GM13976 (cell line): ENCODE measurements at regions not wholly inside any gene's neighbourhood (a gene's known extent, or its start where the extent isn't known, plus 50 kb on each side); places are given as distances from the start of the nearest gene placed in this dataset.

Experiments
- DNase-seq: peaks from one replicate; pipeline ENCODE4 v3.0.0; 2012; ENCODE audit warnings: low spot score
- in situ Hi-C: fragments of 300-500 bp; cut with MboI; formaldehyde crosslinking; loops from one replicate; pipeline ENCODE4 v1.12.0; 2022; ENCODE audit warnings: low sequenced_read_pairs, mixed read lengths, inconsistent platforms; ENCODE audit not compliant: unreplicated experiment
- TF ChIP-seq, protein P1 (sequence below): IDR thresholded peaks from 2 replicates; pipeline ENCODE4 v1.5.1; 2012; ENCODE audit warnings: borderline replicate concordance, mild to moderate bottlenecking; ENCODE audit not compliant: insufficient read depth; ENCODE audit errors: extremely low read depth, missing control alignments, control extremely low read depth

DNA sequence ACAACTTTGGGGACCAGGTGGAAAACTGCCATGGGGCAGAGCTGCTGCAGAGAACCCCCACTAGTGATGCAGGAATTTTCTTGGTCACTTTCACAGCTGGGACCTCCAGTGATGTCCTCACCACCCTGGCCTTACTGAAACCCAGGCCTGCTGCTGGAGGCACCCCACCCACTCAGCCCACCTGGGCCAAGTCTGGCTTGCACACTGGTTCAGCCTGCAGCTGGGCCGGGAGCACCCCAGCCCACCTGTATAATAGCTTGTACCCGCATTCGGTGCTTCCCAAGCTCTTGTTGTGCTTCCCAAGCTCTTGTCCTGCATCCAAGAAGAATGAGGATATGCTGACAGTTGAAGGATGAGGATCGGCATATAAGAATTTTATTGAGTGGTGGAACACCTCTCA is 86.4 kb upstream of the ZMAT1 start:
- in situ Hi-C loops: no loop called here
- no peak for DNase-seq
- TF ChIP-seq, protein P1, sequence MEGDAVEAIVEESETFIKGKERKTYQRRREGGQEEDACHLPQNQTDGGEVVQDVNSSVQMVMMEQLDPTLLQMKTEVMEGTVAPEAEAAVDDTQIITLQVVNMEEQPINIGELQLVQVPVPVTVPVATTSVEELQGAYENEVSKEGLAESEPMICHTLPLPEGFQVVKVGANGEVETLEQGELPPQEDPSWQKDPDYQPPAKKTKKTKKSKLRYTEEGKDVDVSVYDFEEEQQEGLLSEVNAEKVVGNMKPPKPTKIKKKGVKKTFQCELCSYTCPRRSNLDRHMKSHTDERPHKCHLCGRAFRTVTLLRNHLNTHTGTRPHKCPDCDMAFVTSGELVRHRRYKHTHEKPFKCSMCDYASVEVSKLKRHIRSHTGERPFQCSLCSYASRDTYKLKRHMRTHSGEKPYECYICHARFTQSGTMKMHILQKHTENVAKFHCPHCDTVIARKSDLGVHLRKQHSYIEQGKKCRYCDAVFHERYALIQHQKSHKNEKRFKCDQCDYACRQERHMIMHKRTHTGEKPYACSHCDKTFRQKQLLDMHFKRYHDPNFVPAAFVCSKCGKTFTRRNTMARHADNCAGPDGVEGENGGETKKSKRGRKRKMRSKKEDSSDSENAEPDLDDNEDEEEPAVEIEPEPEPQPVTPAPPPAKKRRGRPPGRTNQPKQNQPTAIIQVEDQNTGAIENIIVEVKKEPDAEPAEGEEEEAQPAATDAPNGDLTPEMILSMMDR: no peak

GRCh38 chrX:102008901-102009300 is 77.1 kb upstream of the ZMAT1 start:
- in situ Hi-C loops: no loop called here
- no peak for DNase-seq
- TF ChIP-seq, protein P1: no peak

DNA sequence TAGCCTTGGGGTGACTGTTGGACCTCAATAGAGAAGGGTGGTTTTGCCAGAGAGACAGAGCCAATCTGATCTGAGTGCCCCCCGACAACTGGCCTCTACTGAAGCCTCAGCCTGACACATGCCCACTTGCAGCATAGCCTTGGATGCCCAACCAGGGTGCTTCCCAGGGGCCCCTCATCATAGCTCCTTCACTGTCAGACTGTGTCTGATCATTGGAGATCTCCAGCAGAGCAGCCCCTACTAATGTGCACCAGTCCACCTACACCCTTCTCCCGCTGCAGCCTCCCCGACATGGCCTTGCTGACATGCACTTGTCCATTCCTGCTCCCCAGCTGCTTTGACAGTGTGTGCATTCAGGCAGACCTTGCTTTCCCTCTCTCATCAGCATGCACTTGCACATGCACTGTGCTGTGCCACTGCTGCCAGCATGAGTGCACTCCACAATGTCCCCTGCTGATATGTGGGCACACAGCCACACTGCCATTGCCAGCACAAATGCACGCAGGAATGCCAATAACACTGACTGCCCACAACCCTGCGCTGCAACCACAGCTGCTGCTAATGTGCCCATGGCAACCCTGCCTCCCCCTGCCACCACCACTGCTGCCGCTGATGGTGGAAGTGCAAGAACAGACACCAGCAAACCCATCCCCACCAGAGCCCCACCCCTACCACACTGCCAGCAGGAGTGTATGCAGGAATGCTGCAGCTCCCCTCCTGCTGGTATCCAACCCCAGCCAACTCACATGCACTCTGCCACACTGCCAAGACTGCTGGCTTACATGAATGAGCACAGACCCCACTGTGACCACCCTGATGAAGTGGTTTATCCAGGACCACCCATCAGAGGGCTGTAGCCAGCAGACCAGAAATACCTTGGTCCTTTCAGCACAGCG is 68.1 kb upstream of the ZMAT1 start:
- TF ChIP-seq, protein P1: no peak
- in situ Hi-C loops: no loop called here
- DNase-seq: no peak

- in situ Hi-C loops: no loop called here
- no peak for DNase-seq
- TF ChIP-seq, protein P1: no peak
These were observed 61.5 kb upstream of the ZMAT1 start for GRCh38 chrX:101993335-101993734.

- TF ChIP-seq, protein P1: no peak
- in situ Hi-C loops: no loop called here
- DNase-seq: no peak
These were observed 54.8 kb upstream of the ZMAT1 start for GRCh38 chrX:101986586-101986985.
